ENCODE measurements at regions not wholly inside any gene's neighbourhood (a gene's known extent, or its start where the extent isn't known, plus 50 kb on each side); places are given as distances from the start of the nearest gene placed in this dataset.

DNA sequence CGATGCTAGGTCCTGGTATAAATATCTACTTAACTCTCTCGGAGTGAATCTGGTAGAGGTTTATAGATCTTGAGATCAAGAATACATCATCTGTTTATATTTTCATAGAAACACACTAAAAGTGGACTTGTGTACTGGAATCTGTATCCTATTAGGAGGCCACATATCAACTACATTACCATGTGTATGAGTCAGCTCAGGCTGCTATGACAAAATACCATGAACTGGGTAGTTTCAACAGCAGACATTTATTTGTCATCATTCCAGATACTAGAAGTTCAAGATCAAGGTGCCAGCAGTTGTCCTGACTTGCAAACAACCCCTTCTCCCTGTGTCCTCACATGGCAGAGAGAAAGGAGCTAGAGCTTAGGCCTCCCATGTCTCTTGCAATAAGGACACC lies 113.9 kb upstream of the PFKP start:
- no peaks in the 10 kb centered on the region for H3K79me2 ChIP-seq (ENCODE audit: insufficient read depth, low read length)
- H2AFZ ChIP-seq (ENCODE audit: low read depth, low read length, severe bottlenecking) = no peak overlapping the region
- no peaks in the 10 kb centered on the region for H3K36me3 ChIP-seq (ENCODE audit: low read length)
- no peak overlapping the region for H3K4me3 ChIP-seq (ENCODE audit: insufficient read depth, low read length, poor library complexity, severe bottlenecking)
- H3K4me2 ChIP-seq (ENCODE audit: low read depth, low read length, poor library complexity, severe bottlenecking) = no peak overlapping the region
- no peaks in the 10 kb centered on the region for H4K20me1 ChIP-seq (ENCODE audit: low read depth, low read length)
- no peaks in the 10 kb centered on the region for H3F3A ChIP-seq (ENCODE audit: insufficient read depth)
- TF ChIP-seq EZH2phosphoT487 (conservative IDR thresholded peaks at IDR 0.05; ENCODE audit: low read length) = no peak
- no peak for TF ChIP-seq CTCF (IDR thresholded peaks at IDR 0.05; ENCODE audit: insufficient read depth, low read length, poor library complexity, severe bottlenecking)
- no peaks in the 10 kb centered on the region for H3K9me3 ChIP-seq (ENCODE audit: insufficient read depth, low read length)
- H3K27ac ChIP-seq (ENCODE audit: low read depth, low read length) = no peak overlapping the region
- H3K9me2 ChIP-seq (replicated peaks; ENCODE audit: insufficient read depth, low read length) = no peaks in the 10 kb centered on the region
- H3K9ac ChIP-seq (ENCODE audit: low read length) = no peak overlapping the region
- no peaks in the 10 kb centered on the region for H3K27me3 ChIP-seq (ENCODE audit: low read length)

DNA sequence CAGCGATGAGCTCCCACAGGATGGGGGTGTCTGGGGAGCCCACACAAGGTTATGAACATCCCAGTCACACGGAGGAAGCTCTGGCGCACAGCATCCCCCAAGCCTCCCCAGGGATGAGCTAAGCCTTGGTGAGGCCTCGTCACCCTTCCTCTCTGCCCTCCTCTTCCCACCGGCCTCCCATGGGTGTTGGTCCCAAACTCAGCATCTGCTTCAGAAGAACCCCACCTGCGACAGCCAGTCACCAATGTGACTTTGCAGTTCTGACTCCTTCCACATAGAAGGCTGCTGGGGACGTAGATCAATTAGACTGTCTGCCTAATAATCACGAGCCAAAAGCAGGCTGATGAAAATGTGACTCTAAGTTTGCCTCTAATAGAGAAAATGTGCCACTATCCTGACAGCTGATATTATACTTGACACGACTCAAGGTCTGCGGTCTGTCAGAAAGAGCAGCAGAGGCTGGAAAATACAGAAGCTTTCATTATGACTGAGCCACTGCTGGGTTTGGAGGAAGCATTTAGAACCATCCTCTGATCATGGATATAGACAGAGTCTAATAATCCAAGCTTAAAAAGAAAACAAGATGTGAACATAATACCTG lies 116.0 kb upstream of the PFKP start:
- Histone ChIP-seq H2AFZ (ENCODE audit: low read depth, low read length, severe bottlenecking) (no peak overlapping the region), H3K9ac (ENCODE audit: low read length) (no peak overlapping the region), H3F3A (ENCODE audit: insufficient read depth) (no peaks in the 10 kb centered on the region), H3K27me3 (ENCODE audit: low read length) (no peaks in the 10 kb centered on the region), H3K79me2 (ENCODE audit: insufficient read depth, low read length) (no peaks in the 10 kb centered on the region), H3K9me2 (replicated peaks; ENCODE audit: insufficient read depth, low read length) (no peaks in the 10 kb centered on the region), H3K4me3 (ENCODE audit: insufficient read depth, low read length, poor library complexity, severe bottlenecking) (no peak overlapping the region), H3K36me3 (ENCODE audit: low read length) (no peaks in the 10 kb centered on the region), H4K20me1 (ENCODE audit: low read depth, low read length) (no peaks in the 10 kb centered on the region), H3K27ac (ENCODE audit: low read depth, low read length) (no peak overlapping the region), H3K9me3 (ENCODE audit: insufficient read depth, low read length) (no peaks in the 10 kb centered on the region), H3K4me2 (ENCODE audit: low read depth, low read length, poor library complexity, severe bottlenecking) (no peak overlapping the region)
- TF ChIP-seq EZH2phosphoT487 (conservative IDR thresholded peaks at IDR 0.05; ENCODE audit: low read length) (no peak), CTCF (IDR thresholded peaks at IDR 0.05; ENCODE audit: insufficient read depth, low read length, poor library complexity, severe bottlenecking) (no peak)

DNA sequence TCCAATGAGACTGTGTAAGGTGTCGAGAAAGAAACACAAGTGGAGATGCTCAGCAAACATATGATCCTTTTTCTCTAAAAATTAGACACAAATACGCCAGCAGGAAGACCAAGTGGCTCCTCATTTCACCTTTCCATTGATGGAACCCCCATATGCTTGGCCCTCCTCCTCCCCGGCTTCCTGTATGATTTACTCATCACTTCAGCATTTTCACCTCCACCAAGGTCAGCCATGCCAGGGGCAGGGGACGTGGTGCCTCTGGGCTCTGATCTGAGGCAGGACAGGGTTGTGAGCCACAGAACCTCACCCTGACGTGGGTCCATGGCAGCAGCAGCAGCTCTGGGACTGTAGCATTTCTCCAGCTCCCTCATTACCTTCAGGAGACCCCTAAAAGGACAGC lies 116.8 kb upstream of the PFKP start:
- Histone ChIP-seq H3K9me3 (ENCODE audit: insufficient read depth, low read length) (no peaks in the 10 kb centered on the region), H3F3A (ENCODE audit: insufficient read depth) (no peaks in the 10 kb centered on the region), H2AFZ (ENCODE audit: low read depth, low read length, severe bottlenecking) (no peak overlapping the region), H3K9ac (ENCODE audit: low read length) (no peak overlapping the region), H3K27ac (ENCODE audit: low read depth, low read length) (no peak overlapping the region), H3K4me2 (ENCODE audit: low read depth, low read length, poor library complexity, severe bottlenecking) (no peak overlapping the region), H3K27me3 (ENCODE audit: low read length) (no peaks in the 10 kb centered on the region), H3K9me2 (replicated peaks; ENCODE audit: insufficient read depth, low read length) (no peaks in the 10 kb centered on the region), H4K20me1 (ENCODE audit: low read depth, low read length) (no peaks in the 10 kb centered on the region), H3K36me3 (ENCODE audit: low read length) (no peaks in the 10 kb centered on the region), H3K79me2 (ENCODE audit: insufficient read depth, low read length) (no peaks in the 10 kb centered on the region), H3K4me3 (ENCODE audit: insufficient read depth, low read length, poor library complexity, severe bottlenecking) (no peak overlapping the region)
- TF ChIP-seq CTCF (IDR thresholded peaks at IDR 0.05; ENCODE audit: insufficient read depth, low read length, poor library complexity, severe bottlenecking) (no peak), EZH2phosphoT487 (conservative IDR thresholded peaks at IDR 0.05; ENCODE audit: low read length) (no peak)

Measured in SU-DHL-6 (cell line).